Activated naive CD4-positive, alpha-beta T cell treated with anti-CD3 and anti-CD28 coated beads, Interleukin-2, amount 50 U/mL, for 72 hours (primary cell): ENCODE measurements at regions not wholly inside any gene's neighbourhood (a gene's known extent, or its start where the extent isn't known, plus 50 kb on each side); places are given as distances from the start of the nearest gene placed in this dataset.

Experiments
- ATAC-seq, 2 donors: fragments of 150-1000 bp; cut with Tn5 transposase; 2 replicates each; pipeline ENCODE4 v1.10.0; 2021; ENCODE audit warnings: mild to moderate bottlenecking in 2 of 2, moderate library complexity in 2 of 2
- DNase-seq, 2 donors: peaks; one replicate each; pipeline ENCODE4 v3.0.0; 2021 to 2022; ENCODE audit warnings: low spot score in 2 of 2
- H3K27ac Mint-ChIP-seq, 2 donors: one replicate each; pipeline ENCODE4 v1.8.0; 2022; ENCODE audit warnings: mild to moderate bottlenecking in 2 of 2, mixed read lengths in 2 of 2
- H3K36me3 Mint-ChIP-seq, 2 donors: one replicate each; pipeline ENCODE4 v1.8.0; 2022; ENCODE audit warnings: mixed read lengths in 2 of 2
- H3K9me3 Mint-ChIP-seq, 2 donors: one replicate each; pipeline ENCODE4 v1.8.0; 2022; ENCODE audit warnings: mixed read lengths in 2 of 2

DNA sequence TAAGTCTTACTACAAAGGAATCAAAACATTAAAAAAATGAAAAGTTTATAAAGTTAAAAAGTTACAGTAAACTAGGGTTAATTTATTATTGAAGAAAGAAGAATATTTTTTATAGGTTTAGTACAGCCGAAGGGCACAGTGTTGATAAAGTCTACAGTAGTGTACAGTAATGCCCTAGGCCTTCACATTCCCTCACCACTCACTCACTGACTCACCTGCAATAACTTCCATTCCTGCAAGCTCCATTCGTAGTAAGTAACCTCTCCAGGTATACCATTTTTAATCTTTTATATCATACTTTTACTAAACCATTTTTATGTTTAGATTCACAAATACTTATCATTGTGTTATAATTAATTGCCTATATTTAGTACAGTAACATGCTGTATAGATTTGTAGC lies 307.5 kb upstream of the FAM241A start:
- DNase-seq, result no peak
- Mint-ChIP-seq H3K36me3 (no peaks in the 10 kb centered on the region), H3K27ac (no peak overlapping the region), H3K9me3 (no peaks in the 10 kb centered on the region)
- no peak for ATAC-seq

- DNase-seq (no peak), ATAC-seq (no peak)
- H3K27ac Mint-ChIP-seq, result no peak overlapping the region
- no peaks in the 10 kb centered on the region for H3K9me3 Mint-ChIP-seq
- H3K36me3 Mint-ChIP-seq, result no peaks in the 10 kb centered on the region
Measured at GRCh38 chr4:111838406-111838930, 306.8 kb upstream of the FAM241A start.

- DNase-seq, result no peak
- no peaks in the 10 kb centered on the region for H3K9me3 Mint-ChIP-seq
- no peak for ATAC-seq
- no peak overlapping the region for H3K27ac Mint-ChIP-seq
- H3K36me3 Mint-ChIP-seq, result no peaks in the 10 kb centered on the region
Measured at GRCh38 chr4:111839141-111839540, 306.1 kb upstream of the FAM241A start.

- ATAC-seq (no peak), DNase-seq (no peak)
- Mint-ChIP-seq H3K36me3 (no peaks in the 10 kb centered on the region), H3K9me3 (peaks cover 0 to 10% of the 10 kb centered on the region in 2 donors), H3K27ac (no peak overlapping the region)
Measured at GRCh38 chr4:111842336-111842735, 302.9 kb upstream of the FAM241A start.

- DNase-seq (no peak), ATAC-seq (no peak)
- Mint-ChIP-seq H3K9me3 (peaks cover 0 to 10% of the 10 kb centered on the region in 2 donors), H3K27ac (no peak overlapping the region), H3K36me3 (no peaks in the 10 kb centered on the region)
Measured at GRCh38 chr4:111847296-111848008, 297.8 kb upstream of the FAM241A start.

DNA sequence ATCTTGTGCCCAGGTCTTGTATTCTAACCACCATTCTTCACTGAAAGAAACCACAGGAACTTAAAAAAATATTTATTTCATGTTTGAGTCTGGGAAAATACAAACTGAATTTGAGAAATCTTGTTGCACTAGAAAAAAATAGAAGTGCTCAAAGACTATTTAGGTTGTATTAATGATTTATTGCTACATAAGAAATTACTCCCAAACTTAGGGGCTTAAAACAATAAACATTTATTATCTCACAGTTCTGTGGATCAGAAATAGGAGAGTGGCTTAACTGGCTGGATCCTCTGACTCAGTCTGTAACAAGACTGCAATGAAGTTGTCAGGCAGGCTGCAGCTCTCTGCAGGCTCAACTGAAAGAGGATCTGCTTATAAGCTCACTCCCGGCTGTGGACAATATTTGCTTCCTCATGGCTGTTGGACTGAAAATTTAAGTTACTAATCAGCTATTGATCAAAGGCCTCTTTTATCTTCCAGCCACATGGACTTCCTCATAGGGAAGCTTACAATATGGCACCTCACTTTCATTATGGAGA lies 295.4 kb upstream of the FAM241A start:
- DNase-seq, result no peak
- ATAC-seq, result no peak
- no peaks in the 10 kb centered on the region for H3K36me3 Mint-ChIP-seq

DNA sequence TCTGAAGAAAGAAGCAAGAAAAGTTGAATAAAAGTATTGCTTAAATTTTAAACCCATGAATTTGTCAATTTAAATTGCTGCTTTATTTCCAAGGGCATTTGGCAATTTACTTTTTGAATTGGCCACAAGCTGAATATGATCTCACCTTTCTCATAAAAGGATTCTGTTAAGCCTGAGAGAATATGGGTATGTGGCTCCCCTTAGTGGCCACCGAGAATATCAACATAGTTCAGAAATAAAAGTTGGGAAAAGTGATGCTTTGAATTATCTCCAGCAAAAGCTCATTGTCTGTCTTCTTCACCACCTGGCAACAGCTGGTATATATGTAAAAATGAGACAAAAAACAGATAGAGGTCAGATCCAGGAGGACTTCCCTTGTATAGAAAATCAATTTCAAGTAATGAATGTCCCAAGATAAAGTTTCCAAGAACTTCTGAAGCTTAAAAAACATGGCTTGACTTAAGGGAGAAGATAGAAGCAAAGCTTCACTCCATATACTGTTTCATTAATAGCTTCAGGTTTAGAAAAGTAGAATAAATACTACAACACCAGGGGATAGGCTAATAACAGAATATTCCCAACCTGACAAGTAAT lies 290.7 kb upstream of the FAM241A start:
- H3K36me3 Mint-ChIP-seq, result no peaks in the 10 kb centered on the region
- no peak overlapping the region for H3K27ac Mint-ChIP-seq
- H3K9me3 Mint-ChIP-seq, result no peaks in the 10 kb centered on the region
- DNase-seq (peak in 1 of 2 donors; percentile 6), ATAC-seq (no peak)

More for the DNA sequence above, 295.4 kb upstream of the FAM241A start:
- H3K27ac Mint-ChIP-seq, result no peak overlapping the region
- peaks cover 0 to 10% of the 10 kb centered on the region in 2 donors for H3K9me3 Mint-ChIP-seq

DNA sequence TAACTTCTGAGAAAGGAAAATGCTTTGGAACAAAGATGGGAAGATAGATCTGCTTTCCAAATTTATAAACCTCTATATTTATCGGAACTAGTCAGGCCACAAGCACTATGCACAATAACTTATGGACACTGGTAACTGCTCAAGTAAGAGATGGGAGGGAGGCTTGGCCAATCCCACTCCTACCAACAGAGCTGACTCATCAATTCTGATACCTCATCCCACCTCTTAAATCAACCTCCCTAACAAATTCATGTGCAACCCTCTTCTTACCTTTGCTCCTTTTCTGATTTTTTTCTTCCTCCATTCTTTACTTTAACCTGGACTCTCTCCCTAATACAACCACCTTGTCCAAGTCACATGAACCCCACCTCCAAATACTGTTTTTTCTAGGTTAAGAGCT lies 289.9 kb upstream of the FAM241A start:
- Mint-ChIP-seq H3K27ac (no peak overlapping the region), H3K9me3 (no peaks in the 10 kb centered on the region), H3K36me3 (no peaks in the 10 kb centered on the region)
- DNase-seq (no peak), ATAC-seq (no peak)

DNA sequence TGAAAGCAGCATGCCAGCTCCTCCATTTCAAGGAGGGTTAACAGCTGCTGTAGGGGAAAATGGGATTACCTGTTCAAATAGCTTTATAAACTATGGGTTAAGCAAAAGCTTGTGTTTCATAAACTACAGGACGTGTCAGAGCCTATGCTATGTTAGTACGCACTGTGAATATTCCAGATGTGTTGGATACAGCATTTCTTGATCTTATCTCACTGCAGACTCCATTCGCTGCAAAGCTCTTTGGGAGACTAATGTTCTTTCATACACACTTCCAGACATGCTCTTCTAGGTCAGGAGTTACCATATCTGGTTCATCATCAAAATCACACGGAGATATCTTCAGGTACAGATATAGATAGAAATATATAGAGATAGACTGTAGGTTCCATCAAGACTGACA lies 281.2 kb upstream of the FAM241A start:
- H3K27ac Mint-ChIP-seq, result no peak overlapping the region
- H3K9me3 Mint-ChIP-seq, result peaks cover 4 to 7% of the 10 kb centered on the region in 2 donors
- H3K36me3 Mint-ChIP-seq, result no peaks in the 10 kb centered on the region
- ATAC-seq (no peak), DNase-seq (no peak)

GRCh38 chr4:111869339-111869738 lies 275.9 kb upstream of the FAM241A start:
- Mint-ChIP-seq H3K9me3 (peaks cover under 1 to 7% of the 10 kb centered on the region in 2 donors), H3K36me3 (no peaks in the 10 kb centered on the region), H3K27ac (no peak overlapping the region)
- no peak for DNase-seq
- no peak for ATAC-seq

GRCh38 chr4:111871802-111872201 lies 273.5 kb upstream of the FAM241A start:
- Mint-ChIP-seq H3K36me3 (no peaks in the 10 kb centered on the region), H3K27ac (peak overlapping the region in 1 of 2 donors; percentile 36), H3K9me3 (peaks cover 0 to 3% of the 10 kb centered on the region in 2 donors)
- no peak for ATAC-seq
- no peak for DNase-seq

GRCh38 chr4:111873801-111874200 lies 271.5 kb upstream of the FAM241A start:
- ATAC-seq (no peak), DNase-seq (no peak)
- H3K36me3 Mint-ChIP-seq, result no peaks in the 10 kb centered on the region
- H3K27ac Mint-ChIP-seq, result no peak overlapping the region
- no peaks in the 10 kb centered on the region for H3K9me3 Mint-ChIP-seq

DNA sequence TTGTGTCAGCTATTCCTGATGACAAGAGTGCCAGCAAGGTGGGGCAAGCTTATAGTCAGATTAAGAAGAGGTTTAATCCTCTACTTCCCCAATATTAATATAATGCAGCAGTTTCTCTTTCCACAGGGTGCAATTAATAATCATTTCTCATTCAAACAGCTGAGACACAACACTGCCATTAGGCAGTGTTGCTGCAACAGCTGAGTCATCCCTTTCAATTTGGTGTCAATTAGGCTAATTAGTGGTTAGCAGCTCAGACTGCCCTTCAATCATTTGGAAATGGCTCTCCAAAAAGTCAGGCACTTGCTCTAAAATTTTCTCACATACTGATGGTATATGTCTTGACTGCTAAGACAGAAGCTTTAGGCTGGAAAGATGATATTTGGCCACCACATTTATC lies 265.7 kb upstream of the FAM241A start:
- H3K27ac Mint-ChIP-seq, result no peak overlapping the region
- ATAC-seq (no peak), DNase-seq (no peak)
- no peaks in the 10 kb centered on the region for H3K9me3 Mint-ChIP-seq
- H3K36me3 Mint-ChIP-seq, result no peaks in the 10 kb centered on the region

DNA sequence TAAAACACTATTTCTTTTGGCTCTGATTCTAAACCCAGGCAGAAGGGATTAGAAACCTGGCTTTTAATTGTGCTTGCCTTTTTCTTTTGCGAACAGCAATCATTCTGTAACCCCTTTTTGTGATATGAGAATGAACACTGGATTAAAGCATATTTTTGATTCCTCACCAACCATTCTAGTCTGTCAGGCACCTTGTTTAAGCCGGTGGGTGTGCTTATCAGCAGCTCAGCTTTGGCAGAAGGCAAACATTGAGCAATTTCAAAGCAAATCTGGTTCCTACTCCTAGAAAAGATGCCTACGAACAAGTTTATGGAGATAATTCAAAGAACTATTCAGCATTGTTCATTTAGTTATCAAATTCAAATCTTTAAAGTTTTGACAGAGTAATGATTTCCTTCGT lies 265.1 kb upstream of the FAM241A start:
- DNase-seq (no peak), ATAC-seq (no peak)
- Mint-ChIP-seq H3K36me3 (no peaks in the 10 kb centered on the region), H3K9me3 (no peaks in the 10 kb centered on the region), H3K27ac (no peak overlapping the region)

GRCh38 chr4:111883557-111883999 lies 261.7 kb upstream of the FAM241A start:
- Mint-ChIP-seq H3K36me3 (no peaks in the 10 kb centered on the region), H3K27ac (no peak overlapping the region), H3K9me3 (no peaks in the 10 kb centered on the region)
- DNase-seq (no peak), ATAC-seq (no peak)

GRCh38 chr4:111890412-111890811 lies 254.8 kb upstream of the FAM241A start:
- H3K36me3 Mint-ChIP-seq, result no peaks in the 10 kb centered on the region

GRCh38 chr4:111905511-111905910 lies 239.7 kb upstream of the FAM241A start:
- Mint-ChIP-seq H3K9me3 (no peaks in the 10 kb centered on the region), H3K27ac (no peak overlapping the region), H3K36me3 (no peaks in the 10 kb centered on the region)
- ATAC-seq (no peak), DNase-seq (no peak)

More at GRCh38 chr4:111890412-111890811, 254.8 kb upstream of the FAM241A start:
- Mint-ChIP-seq H3K9me3 (peaks cover 0 to 15% of the 10 kb centered on the region in 2 donors), H3K27ac (no peak overlapping the region)
- DNase-seq (no peak), ATAC-seq (no peak)
